ENCODE measurements at regions not wholly inside any gene's neighbourhood (a gene's known extent, or its start where the extent isn't known, plus 50 kb on each side); places are given as distances from the start of the nearest gene placed in this dataset.

- DNase-seq (no peak), ATAC-seq (ENCODE audit: insufficient read depth, low read depth) (no peak)
- Histone ChIP-seq H3K4me3 (ENCODE audit: low read depth in 1 of 2, low read length in 2 of 2) (no peak overlapping the region), H2AFZ (ENCODE audit: low read depth, low read length) (no peak overlapping the region), H3K27ac (ENCODE audit: low read length) (no peak overlapping the region), H3K4me2 (ENCODE audit: insufficient read depth, low read length) (no peak overlapping the region), H3K9me3 (ENCODE audit: insufficient read depth, low read length, severe bottlenecking) (no peaks in the 10 kb centered on the region), H3K79me2 (ENCODE audit: insufficient read depth, low read length) (no peaks in the 10 kb centered on the region), H3K36me3 (ENCODE audit: insufficient read depth, low read length) (no peaks in the 10 kb centered on the region), H4K20me1 (ENCODE audit: insufficient read depth, low read length) (no peaks in the 10 kb centered on the region), H3K4me1 (ENCODE audit: insufficient read depth, low read length) (no peaks in the 10 kb centered on the region), H3K9ac (ENCODE audit: low read depth, low read length) (no peak overlapping the region), H3K27me3 (ENCODE audit: insufficient read depth, low read length, poor library complexity) (no peaks in the 10 kb centered on the region)
- TF ChIP-seq CTCF (IDR thresholded peaks at IDR 0.05; ENCODE audit: borderline replicate concordance, extremely low read depth, low read length, poor library complexity, severe bottlenecking) (no peak), EZH2 (IDR thresholded peaks at IDR 0.05; ENCODE audit: borderline replicate concordance, low read depth, low read length, severe bottlenecking) (no peak)
Observed at GRCh38 chr15:47972738-47973137, 148.1 kb upstream of the SLC24A5 start.

- no peak overlapping the region for H3K4me2 ChIP-seq (ENCODE audit: insufficient read depth, low read length)
- H3K36me3 ChIP-seq (ENCODE audit: insufficient read depth, low read length): no peaks in the 10 kb centered on the region
- TF ChIP-seq CTCF (IDR thresholded peaks at IDR 0.05; ENCODE audit: borderline replicate concordance, extremely low read depth, low read length, poor library complexity, severe bottlenecking) (no peak), EZH2 (IDR thresholded peaks at IDR 0.05; ENCODE audit: borderline replicate concordance, low read depth, low read length, severe bottlenecking) (no peak)
- no peaks in the 10 kb centered on the region for H3K79me2 ChIP-seq (ENCODE audit: insufficient read depth, low read length)
- H3K4me3 ChIP-seq (ENCODE audit: low read depth in 1 of 2, low read length in 2 of 2): no peak overlapping the region
- H3K9me3 ChIP-seq (ENCODE audit: insufficient read depth, low read length, severe bottlenecking): no peaks in the 10 kb centered on the region
- no peaks in the 10 kb centered on the region for H4K20me1 ChIP-seq (ENCODE audit: insufficient read depth, low read length)
- no peak overlapping the region for H2AFZ ChIP-seq (ENCODE audit: low read depth, low read length)
- no peak for DNase-seq
- no peak overlapping the region for H3K9ac ChIP-seq (ENCODE audit: low read depth, low read length)
- no peaks in the 10 kb centered on the region for H3K4me1 ChIP-seq (ENCODE audit: insufficient read depth, low read length)
- ATAC-seq (ENCODE audit: insufficient read depth, low read depth): no peak
- H3K27ac ChIP-seq (ENCODE audit: low read length): no peak overlapping the region
- H3K27me3 ChIP-seq (ENCODE audit: insufficient read depth, low read length, poor library complexity): no peaks in the 10 kb centered on the region
Observed at GRCh38 chr15:47974724-47975123, 146.1 kb upstream of the SLC24A5 start.

GRCh38 chr15:47975427-47975826 is 145.4 kb upstream of the SLC24A5 start:
- Histone ChIP-seq H4K20me1 (ENCODE audit: insufficient read depth, low read length) (no peaks in the 10 kb centered on the region), H3K27ac (ENCODE audit: low read length) (no peak overlapping the region), H3K4me3 (ENCODE audit: low read depth in 1 of 2, low read length in 2 of 2) (no peak overlapping the region), H3K4me1 (ENCODE audit: insufficient read depth, low read length) (no peaks in the 10 kb centered on the region), H3K4me2 (ENCODE audit: insufficient read depth, low read length) (no peak overlapping the region), H3K9ac (ENCODE audit: low read depth, low read length) (no peak overlapping the region), H2AFZ (ENCODE audit: low read depth, low read length) (no peak overlapping the region), H3K27me3 (ENCODE audit: insufficient read depth, low read length, poor library complexity) (no peaks in the 10 kb centered on the region), H3K36me3 (ENCODE audit: insufficient read depth, low read length) (no peaks in the 10 kb centered on the region), H3K9me3 (ENCODE audit: insufficient read depth, low read length, severe bottlenecking) (no peaks in the 10 kb centered on the region), H3K79me2 (ENCODE audit: insufficient read depth, low read length) (no peaks in the 10 kb centered on the region)
- ATAC-seq (ENCODE audit: insufficient read depth, low read depth) (no peak), DNase-seq (no peak)
- no peak for TF ChIP-seq CTCF (IDR thresholded peaks at IDR 0.05; ENCODE audit: borderline replicate concordance, extremely low read depth, low read length, poor library complexity, severe bottlenecking)

- H3K27ac ChIP-seq (ENCODE audit: low read length): no peak overlapping the region
- no peaks in the 10 kb centered on the region for H3K27me3 ChIP-seq (ENCODE audit: insufficient read depth, low read length, poor library complexity)
- ATAC-seq (ENCODE audit: insufficient read depth, low read depth) (no peak), DNase-seq (no peak)
- no peaks in the 10 kb centered on the region for H4K20me1 ChIP-seq (ENCODE audit: insufficient read depth, low read length)
- no peaks in the 10 kb centered on the region for H3K36me3 ChIP-seq (ENCODE audit: insufficient read depth, low read length)
- no peaks in the 10 kb centered on the region for H3K9me3 ChIP-seq (ENCODE audit: insufficient read depth, low read length, severe bottlenecking)
- H2AFZ ChIP-seq (ENCODE audit: low read depth, low read length): no peak overlapping the region
- no peak for TF ChIP-seq CTCF (IDR thresholded peaks at IDR 0.05; ENCODE audit: borderline replicate concordance, extremely low read depth, low read length, poor library complexity, severe bottlenecking)
- no peak for TF ChIP-seq EZH2 (IDR thresholded peaks at IDR 0.05; ENCODE audit: borderline replicate concordance, low read depth, low read length, severe bottlenecking)
- H3K4me3 ChIP-seq (ENCODE audit: low read depth in 1 of 2, low read length in 2 of 2): no peak overlapping the region
- H3K79me2 ChIP-seq (ENCODE audit: insufficient read depth, low read length): no peaks in the 10 kb centered on the region
- no peak overlapping the region for H3K9ac ChIP-seq (ENCODE audit: low read depth, low read length)
- H3K4me2 ChIP-seq (ENCODE audit: insufficient read depth, low read length): no peak overlapping the region
- H3K4me1 ChIP-seq (ENCODE audit: insufficient read depth, low read length): no peaks in the 10 kb centered on the region
Observed at GRCh38 chr15:47983533-47983932, 137.3 kb upstream of the SLC24A5 start.

Measured in DND-41 (cell line).